Glomerular endothelial cell (primary cell): ENCODE measurements at regions not wholly inside any gene's neighbourhood (a gene's known extent, or its start where the extent isn't known, plus 50 kb on each side); places are given as distances from the start of the nearest gene placed in this dataset.
"Not testable (repeated sequence)": the region's sequence is repeated elsewhere in the genome, so short reads cannot be mapped to it uniquely, and the experiment has no call there.

Experiments used
- DNase-seq: peaks from one replicate; pipeline ENCODE4 v3.0.0-alpha.2; 2011; ENCODE audit warnings: low read depth, low spot score; ENCODE audit errors: extremely low read depth

DNA sequence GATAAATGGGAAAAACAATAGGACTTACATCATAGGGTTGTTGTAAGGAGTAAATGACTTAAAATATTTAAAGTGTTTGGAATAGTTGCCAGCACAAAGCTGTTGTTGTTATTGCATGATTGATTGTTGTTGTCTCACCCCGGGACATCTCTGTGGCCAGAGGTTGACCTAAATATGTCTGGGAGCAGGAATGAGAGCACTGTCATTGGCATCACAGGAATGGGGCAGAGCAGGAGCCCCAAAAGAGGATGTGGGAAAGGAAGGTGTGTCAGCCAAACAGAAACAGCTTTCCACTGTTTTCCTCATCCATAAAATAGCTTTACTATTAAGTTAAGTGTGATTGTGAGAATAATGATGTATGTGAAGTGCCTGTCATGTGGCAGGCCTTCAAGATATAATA is 121.6 kb downstream of the TMEM168 start:
- DNase-seq: no peak

DNA sequence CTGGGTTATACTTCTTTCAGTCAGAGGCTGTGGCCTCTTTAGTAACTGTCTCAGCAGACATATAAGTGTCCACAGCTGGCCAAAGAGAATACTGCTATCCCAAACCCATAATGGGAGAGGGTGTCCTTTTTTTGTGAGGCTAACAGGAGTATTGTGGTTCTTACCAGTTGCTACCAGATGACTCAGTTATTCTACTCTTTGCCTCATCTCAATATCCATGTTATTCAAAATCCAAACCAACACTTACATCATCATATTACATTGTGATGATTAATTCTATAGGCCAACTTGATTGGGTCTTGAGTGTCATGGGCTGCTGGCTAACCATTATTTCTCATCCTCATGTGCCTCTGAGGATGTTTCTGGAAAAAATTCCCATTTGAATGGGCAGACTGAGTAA is 120.9 kb downstream of the TMEM168 start:
- no peak for DNase-seq

DNA sequence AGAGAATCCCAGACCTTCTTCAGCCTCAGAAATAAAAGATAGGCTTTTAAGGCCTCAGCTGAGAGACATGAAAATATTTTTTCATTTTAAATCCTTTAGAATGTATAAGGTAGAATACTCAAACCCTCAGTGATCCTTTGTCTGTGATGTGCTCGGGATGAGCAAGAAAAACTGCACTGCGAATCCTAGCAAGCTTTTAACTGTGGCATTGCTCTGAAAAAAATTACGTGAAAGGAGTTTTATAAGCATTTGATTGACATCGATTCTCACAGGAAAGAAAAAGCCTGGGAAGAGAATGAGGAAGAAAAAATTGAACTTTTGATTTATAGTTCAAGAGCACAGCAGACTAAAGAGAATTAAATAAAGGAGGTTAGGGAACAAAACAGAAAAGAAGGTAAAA is 120.0 kb downstream of the TMEM168 start:
- DNase-seq: no peak

DNA sequence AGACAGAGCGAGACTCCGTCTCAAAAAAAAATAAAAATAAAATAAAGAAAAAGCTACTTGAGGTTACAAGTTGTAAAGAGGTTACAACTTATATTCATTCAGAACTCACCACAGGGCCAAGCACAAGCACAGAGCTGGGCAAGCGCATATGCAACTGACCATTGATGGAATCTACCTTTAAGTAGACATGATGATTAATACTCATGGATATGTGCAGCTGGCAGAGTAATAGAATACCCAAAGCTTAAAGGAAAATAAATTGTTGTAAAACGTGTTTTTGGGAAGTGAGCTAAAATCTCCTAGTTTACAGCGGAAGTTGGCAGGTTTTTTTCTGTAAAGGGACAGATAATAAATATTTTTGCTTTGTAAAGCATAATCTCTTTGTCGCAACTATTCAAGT is 111.6 kb downstream of the TMEM168 start:
- DNase-seq: no peak

DNA sequence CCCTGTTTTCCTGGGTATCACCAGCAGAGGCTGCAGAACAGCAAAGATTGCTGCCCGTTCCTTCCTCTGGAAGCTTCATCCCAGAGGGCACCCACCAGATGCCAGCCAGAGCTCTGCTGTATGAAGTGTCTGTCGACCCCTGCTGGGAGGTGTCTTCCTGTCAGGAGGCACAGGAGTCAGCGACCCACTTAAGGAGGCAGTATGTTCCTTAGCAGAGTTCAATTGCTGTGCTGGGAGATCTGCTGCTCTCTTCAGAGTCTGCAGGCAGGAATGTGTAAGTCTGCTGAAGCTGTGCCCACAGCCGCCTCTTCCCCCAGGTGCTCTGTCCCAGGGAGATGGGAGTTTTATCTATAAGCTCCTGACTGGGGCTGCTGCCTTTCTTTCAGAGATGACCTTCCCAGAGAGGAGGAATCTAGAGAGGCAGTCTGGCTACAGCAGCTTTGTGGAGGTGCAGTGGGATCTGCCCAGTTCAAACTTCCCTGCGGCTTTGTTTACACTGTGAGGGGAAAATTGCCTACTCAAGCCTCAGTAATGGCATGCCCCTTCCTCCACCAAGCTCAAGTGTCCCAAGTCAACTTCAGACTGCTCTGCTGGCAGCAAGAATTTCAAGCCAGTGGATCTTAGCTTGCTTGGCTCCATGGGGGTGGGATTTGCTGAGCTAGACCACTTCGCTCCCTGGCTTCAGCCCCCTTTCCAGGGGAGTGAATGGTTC is 100.6 kb downstream of the TMEM168 start:
- DNase-seq: not testable (repeated sequence)

DNA sequence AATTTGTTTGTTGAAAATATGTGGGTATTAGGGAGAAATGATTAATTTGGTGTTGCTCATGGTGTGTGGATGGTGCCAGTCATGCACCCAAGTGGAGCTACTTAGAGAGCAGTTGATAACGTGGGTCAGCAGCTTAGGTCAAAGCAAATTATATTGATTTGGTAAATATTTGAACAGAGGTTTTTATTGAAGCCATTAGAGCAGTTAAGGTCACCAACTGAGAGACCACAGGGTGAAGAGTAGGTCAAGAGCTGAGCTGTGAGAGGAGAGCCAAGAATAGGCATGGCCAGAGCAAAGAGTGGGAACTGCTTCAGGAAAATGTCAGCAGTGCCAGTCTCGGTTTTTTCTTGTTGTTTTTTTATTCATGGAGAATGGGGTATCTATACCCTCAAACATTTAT is 97.9 kb downstream of the TMEM168 start:
- DNase-seq: no peak

DNA sequence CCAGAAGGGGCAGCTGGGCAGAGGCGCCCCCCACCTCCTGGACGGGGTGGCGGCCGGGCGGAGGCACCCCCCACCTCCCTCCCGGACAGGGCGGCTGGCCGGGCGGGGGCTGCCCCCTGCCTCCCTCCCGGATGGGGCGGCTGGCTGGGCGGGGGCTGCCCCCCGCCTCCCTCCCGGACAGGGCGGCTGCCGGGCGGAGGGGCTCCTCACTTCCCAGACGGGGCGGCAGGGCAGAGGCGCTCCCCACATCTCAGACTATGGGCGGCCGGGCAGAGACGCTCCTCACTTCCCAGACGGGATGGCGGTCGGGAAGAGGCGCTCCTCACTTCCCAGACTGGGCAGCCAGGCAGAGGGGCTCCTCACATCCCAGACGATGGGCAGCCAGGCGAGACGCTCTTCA is 93.0 kb downstream of the TMEM168 start:
- not testable (repeated sequence) for DNase-seq

DNA sequence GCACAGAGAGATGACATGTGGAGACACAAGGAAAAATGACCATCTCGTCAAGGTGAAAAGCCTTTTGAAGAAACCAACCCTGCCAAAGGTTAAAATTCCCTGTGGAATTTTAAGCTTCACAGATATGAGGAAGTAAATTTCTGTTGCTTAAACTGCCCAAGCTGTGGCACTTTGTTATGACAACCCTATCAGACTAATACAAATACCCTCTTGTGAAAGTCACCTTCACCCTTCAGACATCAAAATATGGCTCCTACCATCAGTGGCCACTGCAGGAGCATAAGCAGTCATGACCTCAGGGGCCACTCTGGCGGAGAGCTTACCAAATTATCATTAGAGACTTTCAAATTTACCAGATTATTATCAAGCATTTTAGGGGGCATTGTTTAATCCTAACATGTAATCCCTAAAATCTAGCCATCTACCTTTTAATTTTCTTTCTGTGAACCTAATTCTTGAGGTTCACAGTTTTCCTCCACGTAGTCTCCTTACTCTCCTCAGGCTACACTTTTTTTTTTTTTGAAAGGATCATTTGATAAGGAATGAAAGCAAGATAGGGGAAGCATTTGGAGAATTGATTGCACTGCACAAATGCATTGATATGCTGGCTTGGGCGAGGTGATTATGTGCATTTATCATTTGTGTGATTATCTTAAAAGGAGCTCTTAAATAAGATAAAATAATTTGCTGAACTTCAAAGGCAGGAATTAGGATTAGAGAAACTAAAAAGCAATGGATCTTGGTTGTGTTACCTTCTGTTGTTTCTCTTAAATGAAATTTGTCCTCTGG is 90.3 kb downstream of the TMEM168 start:
- DNase-seq: no peak

DNA sequence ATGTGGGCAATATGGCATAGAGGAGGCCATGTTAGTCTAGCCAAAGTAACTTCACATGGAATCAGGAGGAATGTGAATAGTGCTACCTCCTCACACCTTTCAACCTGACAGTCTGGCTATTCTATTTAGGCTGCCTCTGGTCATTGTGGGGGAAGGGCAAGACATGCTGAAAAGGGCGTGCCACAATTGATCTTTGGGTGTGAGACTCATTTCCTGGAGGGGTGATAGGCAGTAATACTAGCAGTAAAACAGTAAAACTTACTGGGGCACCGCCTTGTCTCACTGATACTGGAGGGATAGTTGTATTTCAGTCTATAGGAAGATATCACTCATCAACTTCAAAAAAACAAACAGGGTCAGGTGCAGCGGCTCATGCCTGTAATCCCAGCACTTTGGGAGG is 88.7 kb downstream of the TMEM168 start:
- no peak for DNase-seq

DNA sequence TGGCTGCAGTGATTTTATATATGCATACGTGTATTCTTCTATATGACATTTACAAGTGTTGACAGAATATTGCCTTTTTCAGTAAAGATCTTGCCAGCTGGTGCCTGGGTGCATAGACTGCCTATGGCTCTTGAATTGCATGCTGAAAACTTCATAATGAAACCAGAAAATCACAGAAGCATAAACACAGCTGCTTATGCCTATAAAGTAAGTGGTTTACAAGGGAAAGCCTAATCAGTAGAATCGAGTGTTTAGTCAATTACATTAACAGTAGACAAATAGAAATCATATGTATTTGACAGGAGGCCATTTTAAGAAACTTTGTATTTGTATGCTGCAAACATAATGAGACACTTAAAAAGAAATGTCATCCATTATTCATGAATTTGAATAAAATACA is 82.5 kb downstream of the TMEM168 start:
- DNase-seq: no peak

DNA sequence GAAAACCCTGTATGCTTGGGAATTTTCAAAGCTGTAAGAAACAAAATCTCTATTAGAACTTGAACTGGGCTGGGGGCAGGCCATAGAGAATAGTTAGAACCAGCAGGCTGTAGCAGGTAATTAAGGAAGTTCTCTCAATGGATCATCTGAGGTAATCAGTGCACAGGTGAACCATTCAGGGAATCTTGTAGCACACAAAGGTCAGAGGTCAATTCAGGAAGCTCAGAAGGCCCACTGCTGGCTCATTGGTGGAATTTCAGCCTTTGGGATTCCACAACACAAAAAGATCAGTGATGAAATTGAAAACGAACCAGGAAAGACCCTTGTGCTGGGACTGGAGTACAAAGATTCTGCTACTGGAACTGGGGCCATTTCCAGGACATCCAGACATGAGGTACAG is 82.0 kb downstream of the TMEM168 start:
- no peak for DNase-seq
